GM23338 (cell line): ENCODE measurements at regions not wholly inside any gene's neighbourhood (a gene's known extent, or its start where the extent isn't known, plus 50 kb on each side); places are given as distances from the start of the nearest gene placed in this dataset.

ENCODE experiments used
- ATAC-seq: fragments of 200-7000 bp; cut with Tn5 transposase; 3 replicates; pipeline ENCODE4 v1.9.1; 2020
- DNase-seq: peaks from one replicate; pipeline ENCODE4 v3.0.0-alpha.2; 2015; ENCODE audit warnings: low spot score
- H2AFZ ChIP-seq: fragments of 200-600 bp; sonication (generic); 2 replicates; pipeline ENCODE4 v1.8.0; 2016; ENCODE audit warnings: antibody characterized with exemption, mild to moderate bottlenecking, moderate library complexity
- H3F3A ChIP-seq: fragments of 200-600 bp; sonication (generic); replicated peaks from 2 replicates; pipeline ENCODE4 v1.8.0; 2017; ENCODE audit warnings: antibody characterized with exemption, mixed run types, low read depth
- H3K27ac ChIP-seq: fragments of 200-600 bp; sonication (generic); 2 replicates; pipeline ENCODE4 v1.6.1; 2016; ENCODE audit warnings: low read depth
- H3K27me3 ChIP-seq: fragments of 200-600 bp; sonication (generic); 2 replicates; pipeline ENCODE4 v1.8.0; 2016; ENCODE audit warnings: mild to moderate bottlenecking, mixed run types, moderate library complexity; ENCODE audit not compliant: insufficient read depth
- H3K36me3 ChIP-seq: fragments of 200-600 bp; sonication (generic); 2 replicates; pipeline ENCODE4 v1.8.0; 2016; ENCODE audit warnings: mild to moderate bottlenecking; ENCODE audit not compliant: insufficient read depth
- H3K4me1 ChIP-seq: fragments of 200-600 bp; sonication (generic); 2 replicates; pipeline ENCODE4 v1.8.0; 2016; ENCODE audit warnings: mild to moderate bottlenecking, moderate library complexity; ENCODE audit not compliant: insufficient read depth
- H3K4me2 ChIP-seq: fragments of 200-600 bp; sonication (generic); 2 replicates; pipeline ENCODE4 v1.7.1; 2017; ENCODE audit warnings: mixed run types
- H3K4me3 ChIP-seq: fragments of 200-600 bp; sonication (generic); 2 replicates; pipeline ENCODE4 v1.6.1; 2016; ENCODE audit warnings: mixed run types
- H3K79me2 ChIP-seq: fragments of 200-600 bp; sonication (generic); replicated peaks from 2 replicates; pipeline ENCODE4 v1.8.0; 2017; ENCODE audit warnings: mild to moderate bottlenecking; ENCODE audit not compliant: insufficient read depth
- H3K9me2 ChIP-seq: fragments of 200-600 bp; sonication (generic); 2 replicates; pipeline ENCODE4 v1.8.0; 2017; ENCODE audit not compliant: insufficient read depth
- H4K20me1 ChIP-seq: fragments of 200-600 bp; sonication (generic); replicated peaks from 2 replicates; pipeline ENCODE4 v1.8.0; 2017; ENCODE audit warnings: mild to moderate bottlenecking; ENCODE audit not compliant: insufficient read depth
- H3K27ac Mint-ChIP-seq: 2 replicates; pipeline ENCODE4 v1.8.0; 2020; ENCODE audit warnings: inconsistent platforms, mild to moderate bottlenecking, moderate library complexity, mixed read lengths
- H3K27me3 Mint-ChIP-seq: 3 replicates; pipeline ENCODE4 v1.8.0; 2022; ENCODE audit warnings: low read depth, mild to moderate bottlenecking, moderate library complexity, mixed read lengths, inconsistent platforms; ENCODE audit not compliant: insufficient read depth, poor library complexity
- H3K36me3 Mint-ChIP-seq: 3 replicates; pipeline ENCODE4 v1.8.0; 2021; ENCODE audit warnings: low read depth, mild to moderate bottlenecking, inconsistent platforms, moderate library complexity, mixed read lengths
- H3K4me1 Mint-ChIP-seq: 3 replicates; pipeline ENCODE4 v1.8.0; 2020; ENCODE audit warnings: mild to moderate bottlenecking, inconsistent platforms, mixed read lengths
- H3K4me3 Mint-ChIP-seq: 3 replicates; pipeline ENCODE4 v1.8.0; 2021; ENCODE audit warnings: moderate library complexity, mild to moderate bottlenecking, inconsistent platforms, mixed read lengths
- H3K9me3 Mint-ChIP-seq: 3 replicates; pipeline ENCODE4 v1.8.0; 2020; ENCODE audit warnings: moderate library complexity, mild to moderate bottlenecking, inconsistent platforms, mixed read lengths
- CREB1 ChIP-seq: fragments of 250-450 bp; sonication (Bioruptor Pico); IDR thresholded peaks from 2 replicates; pipeline ENCODE4 v1.5.0; 2020; ENCODE audit warnings: low read depth, mild to moderate bottlenecking, moderate library complexity
- CTCF ChIP-seq, 2 experiments: fragments of 200-600 bp in 1 of 2; sonication (generic) in 1 of 2; conservative IDR thresholded peaks; 2 replicates each; pipeline versions ENCODE4 v1.5.1 to v1.6.1; 2016 to 2017; ENCODE audit warnings: antibody characterized with exemption in 2 of 2, low read depth in 2 of 2, mild to moderate bottlenecking in 2 of 2, moderate library complexity in 1 of 2
- EZH2 ChIP-seq: fragments of 200-600 bp; sonication (generic); IDR thresholded peaks from one replicate; pipeline ENCODE4 v1.8.0; 2017; ENCODE audit warnings: antibody characterized with exemption, mild to moderate bottlenecking, low read depth; ENCODE audit not compliant: unreplicated experiment
- EZH2phosphoT487 ChIP-seq: fragments of 200-600 bp; sonication (generic); IDR thresholded peaks from one replicate; pipeline ENCODE4 v1.8.1; 2018; ENCODE audit warnings: antibody characterized with exemption; ENCODE audit not compliant: unreplicated experiment
- JUNB ChIP-seq: IDR thresholded peaks from one replicate; pipeline ENCODE4 v1.6.1; 2016; ENCODE audit warnings: antibody characterized with exemption; ENCODE audit not compliant: unreplicated experiment
- NANOG ChIP-seq: IDR thresholded peaks from 2 replicates; pipeline ENCODE4 v1.6.1; 2016; ENCODE audit warnings: antibody characterized with exemption, borderline replicate concordance
- ZNF114 ChIP-seq: fragments of 250-450 bp; sonication (Bioruptor Pico); IDR thresholded peaks from 2 replicates; pipeline ENCODE4 v1.5.0; 2020; ENCODE audit warnings: mild to moderate bottlenecking, moderate library complexity
- ZNF331 ChIP-seq: fragments of 250-450 bp; sonication (Bioruptor Pico); IDR thresholded peaks from 2 replicates; pipeline ENCODE4 v1.5.0; 2020; ENCODE audit warnings: low read depth, mild to moderate bottlenecking, moderate library complexity
- TF ChIP-seq, protein P1 (sequence below): IDR thresholded peaks from one replicate; pipeline ENCODE4 v1.6.1; 2018; ENCODE audit warnings: antibody characterized with exemption; ENCODE audit not compliant: unreplicated experiment
- TF ChIP-seq, protein P2 (sequence below): fragments of 250-450 bp; sonication (Bioruptor Pico); IDR thresholded peaks from 2 replicates; pipeline ENCODE4 v1.5.0; 2020; ENCODE audit warnings: mild to moderate bottlenecking, moderate library complexity

DNA sequence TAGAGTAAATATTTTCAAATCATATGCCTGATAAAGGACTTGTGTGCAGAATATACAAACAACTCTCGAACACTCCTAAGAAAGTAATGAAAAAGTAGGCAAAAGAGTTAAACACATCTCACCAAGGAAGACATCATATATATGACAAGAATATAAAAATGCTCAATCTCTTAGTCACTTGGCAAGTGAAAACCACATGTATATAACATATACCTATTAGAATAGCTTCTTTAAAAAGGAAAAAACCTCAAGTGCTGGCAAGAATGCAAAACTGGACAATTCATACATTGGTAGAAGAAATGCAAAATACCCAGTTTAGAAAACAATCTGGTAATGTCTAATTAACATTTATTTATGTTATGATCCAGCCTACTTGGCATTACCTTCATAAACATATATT is 146.6 kb upstream of the DGKB start:
- H3K36me3 ChIP-seq = no peaks in the 10 kb centered on the region
- H3K4me2 ChIP-seq = no peak overlapping the region
- H3K27ac Mint-ChIP-seq = no peak overlapping the region
- no peaks in the 10 kb centered on the region for H4K20me1 ChIP-seq
- ATAC-seq = no peak
- peaks cover 19% of the 10 kb centered on the region for H3K36me3 Mint-ChIP-seq
- H3K27me3 Mint-ChIP-seq = no peaks in the 10 kb centered on the region
- peaks cover 20% of the 10 kb centered on the region for H3K9me3 Mint-ChIP-seq
- no peaks in the 10 kb centered on the region for H3K4me1 Mint-ChIP-seq
- no peak overlapping the region for H2AFZ ChIP-seq
- H3K4me1 ChIP-seq = no peaks in the 10 kb centered on the region
- H3K79me2 ChIP-seq = no peaks in the 10 kb centered on the region
- no peak for DNase-seq
- no peak overlapping the region for H3K4me3 ChIP-seq
- no peak overlapping the region for H3K4me3 Mint-ChIP-seq
- TF ChIP-seq JUNB (no peak), NANOG (no peak)
- TF ChIP-seq, protein P1, sequence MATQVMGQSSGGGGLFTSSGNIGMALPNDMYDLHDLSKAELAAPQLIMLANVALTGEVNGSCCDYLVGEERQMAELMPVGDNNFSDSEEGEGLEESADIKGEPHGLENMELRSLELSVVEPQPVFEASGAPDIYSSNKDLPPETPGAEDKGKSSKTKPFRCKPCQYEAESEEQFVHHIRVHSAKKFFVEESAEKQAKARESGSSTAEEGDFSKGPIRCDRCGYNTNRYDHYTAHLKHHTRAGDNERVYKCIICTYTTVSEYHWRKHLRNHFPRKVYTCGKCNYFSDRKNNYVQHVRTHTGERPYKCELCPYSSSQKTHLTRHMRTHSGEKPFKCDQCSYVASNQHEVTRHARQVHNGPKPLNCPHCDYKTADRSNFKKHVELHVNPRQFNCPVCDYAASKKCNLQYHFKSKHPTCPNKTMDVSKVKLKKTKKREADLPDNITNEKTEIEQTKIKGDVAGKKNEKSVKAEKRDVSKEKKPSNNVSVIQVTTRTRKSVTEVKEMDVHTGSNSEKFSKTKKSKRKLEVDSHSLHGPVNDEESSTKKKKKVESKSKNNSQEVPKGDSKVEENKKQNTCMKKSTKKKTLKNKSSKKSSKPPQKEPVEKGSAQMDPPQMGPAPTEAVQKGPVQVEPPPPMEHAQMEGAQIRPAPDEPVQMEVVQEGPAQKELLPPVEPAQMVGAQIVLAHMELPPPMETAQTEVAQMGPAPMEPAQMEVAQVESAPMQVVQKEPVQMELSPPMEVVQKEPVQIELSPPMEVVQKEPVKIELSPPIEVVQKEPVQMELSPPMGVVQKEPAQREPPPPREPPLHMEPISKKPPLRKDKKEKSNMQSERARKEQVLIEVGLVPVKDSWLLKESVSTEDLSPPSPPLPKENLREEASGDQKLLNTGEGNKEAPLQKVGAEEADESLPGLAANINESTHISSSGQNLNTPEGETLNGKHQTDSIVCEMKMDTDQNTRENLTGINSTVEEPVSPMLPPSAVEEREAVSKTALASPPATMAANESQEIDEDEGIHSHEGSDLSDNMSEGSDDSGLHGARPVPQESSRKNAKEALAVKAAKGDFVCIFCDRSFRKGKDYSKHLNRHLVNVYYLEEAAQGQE = no peak
- H3K9me2 ChIP-seq = no peaks in the 10 kb centered on the region
- H3F3A ChIP-seq = no peaks in the 10 kb centered on the region
- H3K27ac ChIP-seq = no peak overlapping the region
- H3K27me3 ChIP-seq = no peaks in the 10 kb centered on the region

DNA sequence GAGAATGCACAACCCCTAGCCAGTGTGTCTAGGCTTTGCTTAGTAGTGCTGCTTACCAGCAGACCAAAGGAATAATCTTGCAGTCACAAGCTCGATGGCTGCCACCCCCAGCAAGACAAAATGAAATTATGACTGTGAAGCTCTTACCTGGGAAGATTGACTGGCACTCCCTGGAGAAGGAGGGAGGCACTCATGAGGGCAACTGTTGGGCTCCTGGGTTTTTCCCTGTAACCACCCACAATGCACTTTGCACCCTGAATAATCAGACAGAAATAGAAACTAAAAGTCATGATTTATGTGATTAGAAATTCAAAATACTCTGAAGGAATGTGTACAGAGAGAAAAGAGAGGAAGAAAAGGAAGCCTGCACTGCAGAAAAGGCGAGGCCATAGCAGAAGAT is 144.3 kb upstream of the DGKB start:
- Histone ChIP-seq H3K36me3 (no peaks in the 10 kb centered on the region), H3F3A (no peaks in the 10 kb centered on the region), H4K20me1 (no peaks in the 10 kb centered on the region), H3K9me2 (no peaks in the 10 kb centered on the region), H3K4me2 (no peak overlapping the region), H3K27me3 (no peaks in the 10 kb centered on the region), H3K4me3 (no peak overlapping the region), H3K27ac (no peak overlapping the region), H3K4me1 (no peaks in the 10 kb centered on the region), H2AFZ (no peak overlapping the region), H3K79me2 (no peaks in the 10 kb centered on the region)
- H3K27ac Mint-ChIP-seq = no peak overlapping the region
- no peak for DNase-seq
- ATAC-seq = no peak
- peaks cover 2% of the 10 kb centered on the region; the same call in 1 of the 3 replicates for H3K36me3 Mint-ChIP-seq
- H3K4me3 Mint-ChIP-seq = no peak overlapping the region
- H3K27me3 Mint-ChIP-seq = no peaks in the 10 kb centered on the region
- H3K9me3 Mint-ChIP-seq = peaks cover 2% of the 10 kb centered on the region; the same call in 2 of the 3 replicates
- H3K4me1 Mint-ChIP-seq = no peaks in the 10 kb centered on the region
- no peak for TF ChIP-seq NANOG
- no peak for TF ChIP-seq JUNB
- TF ChIP-seq EZH2 = no peak
- TF ChIP-seq EZH2phosphoT487 = no peak
- no peak for TF ChIP-seq CREB1
- TF ChIP-seq CTCF (conservative IDR thresholded peaks at IDR 0.05; ENCODE audit: low read depth in 2 of 2) = no peak
- TF ChIP-seq ZNF331 (CRISPR knock-in tag) = no peak
- no peak for TF ChIP-seq ZNF114 (CRISPR knock-in tag)
- TF ChIP-seq, protein P2, sequence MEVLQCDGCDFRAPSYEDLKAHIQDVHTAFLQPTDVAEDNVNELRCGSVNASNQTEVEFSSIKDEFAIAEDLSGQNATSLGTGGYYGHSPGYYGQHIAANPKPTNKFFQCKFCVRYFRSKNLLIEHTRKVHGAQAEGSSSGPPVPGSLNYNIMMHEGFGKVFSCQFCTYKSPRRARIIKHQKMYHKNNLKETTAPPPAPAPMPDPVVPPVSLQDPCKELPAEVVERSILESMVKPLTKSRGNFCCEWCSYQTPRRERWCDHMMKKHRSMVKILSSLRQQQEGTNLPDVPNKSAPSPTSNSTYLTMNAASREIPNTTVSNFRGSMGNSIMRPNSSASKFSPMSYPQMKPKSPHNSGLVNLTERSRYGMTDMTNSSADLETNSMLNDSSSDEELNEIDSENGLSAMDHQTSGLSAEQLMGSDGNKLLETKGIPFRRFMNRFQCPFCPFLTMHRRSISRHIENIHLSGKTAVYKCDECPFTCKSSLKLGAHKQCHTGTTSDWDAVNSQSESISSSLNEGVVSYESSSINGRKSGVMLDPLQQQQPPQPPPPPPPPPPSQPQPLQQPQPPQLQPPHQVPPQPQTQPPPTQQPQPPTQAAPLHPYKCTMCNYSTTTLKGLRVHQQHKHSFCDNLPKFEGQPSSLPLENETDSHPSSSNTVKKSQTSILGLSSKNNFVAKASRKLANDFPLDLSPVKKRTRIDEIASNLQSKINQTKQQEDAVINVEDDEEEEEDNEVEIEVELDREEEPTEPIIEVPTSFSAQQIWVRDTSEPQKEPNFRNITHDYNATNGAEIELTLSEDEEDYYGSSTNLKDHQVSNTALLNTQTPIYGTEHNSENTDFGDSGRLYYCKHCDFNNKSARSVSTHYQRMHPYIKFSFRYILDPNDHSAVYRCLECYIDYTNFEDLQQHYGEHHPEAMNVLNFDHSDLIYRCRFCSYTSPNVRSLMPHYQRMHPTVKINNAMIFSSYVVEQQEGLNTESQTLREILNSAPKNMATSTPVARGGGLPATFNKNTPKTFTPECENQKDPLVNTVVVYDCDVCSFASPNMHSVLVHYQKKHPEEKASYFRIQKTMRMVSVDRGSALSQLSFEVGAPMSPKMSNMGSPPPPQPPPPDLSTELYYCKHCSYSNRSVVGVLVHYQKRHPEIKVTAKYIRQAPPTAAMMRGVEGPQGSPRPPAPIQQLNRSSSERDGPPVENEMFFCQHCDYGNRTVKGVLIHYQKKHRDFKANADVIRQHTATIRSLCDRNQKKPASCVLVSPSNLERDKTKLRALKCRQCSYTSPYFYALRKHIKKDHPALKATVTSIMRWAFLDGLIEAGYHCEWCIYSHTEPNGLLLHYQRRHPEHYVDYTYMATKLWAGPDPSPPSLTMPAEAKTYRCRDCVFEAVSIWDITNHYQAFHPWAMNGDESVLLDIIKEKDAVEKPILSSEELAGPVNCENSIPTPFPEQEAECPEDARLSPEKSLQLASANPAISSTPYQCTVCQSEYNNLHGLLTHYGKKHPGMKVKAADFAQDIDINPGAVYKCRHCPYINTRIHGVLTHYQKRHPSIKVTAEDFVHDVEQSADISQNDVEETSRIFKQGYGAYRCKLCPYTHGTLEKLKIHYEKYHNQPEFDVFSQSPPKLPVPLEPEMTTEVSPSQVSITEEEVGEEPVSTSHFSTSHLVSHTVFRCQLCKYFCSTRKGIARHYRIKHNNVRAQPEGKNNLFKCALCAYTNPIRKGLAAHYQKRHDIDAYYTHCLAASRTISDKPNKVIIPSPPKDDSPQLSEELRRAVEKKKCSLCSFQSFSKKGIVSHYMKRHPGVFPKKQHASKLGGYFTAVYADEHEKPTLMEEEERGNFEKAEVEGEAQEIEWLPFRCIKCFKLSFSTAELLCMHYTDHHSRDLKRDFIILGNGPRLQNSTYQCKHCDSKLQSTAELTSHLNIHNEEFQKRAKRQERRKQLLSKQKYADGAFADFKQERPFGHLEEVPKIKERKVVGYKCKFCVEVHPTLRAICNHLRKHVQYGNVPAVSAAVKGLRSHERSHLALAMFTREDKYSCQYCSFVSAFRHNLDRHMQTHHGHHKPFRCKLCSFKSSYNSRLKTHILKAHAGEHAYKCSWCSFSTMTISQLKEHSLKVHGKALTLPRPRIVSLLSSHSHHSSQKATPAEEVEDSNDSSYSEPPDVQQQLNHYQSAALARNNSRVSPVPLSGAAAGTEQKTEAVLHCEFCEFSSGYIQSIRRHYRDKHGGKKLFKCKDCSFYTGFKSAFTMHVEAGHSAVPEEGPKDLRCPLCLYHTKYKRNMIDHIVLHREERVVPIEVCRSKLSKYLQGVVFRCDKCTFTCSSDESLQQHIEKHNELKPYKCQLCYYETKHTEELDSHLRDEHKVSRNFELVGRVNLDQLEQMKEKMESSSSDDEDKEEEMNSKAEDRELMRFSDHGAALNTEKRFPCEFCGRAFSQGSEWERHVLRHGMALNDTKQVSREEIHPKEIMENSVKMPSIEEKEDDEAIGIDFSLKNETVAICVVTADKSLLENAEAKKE (CRISPR knock-in tag) = no peak
